ENCODE measurements at regions not wholly inside any gene's neighbourhood (a gene's known extent, or its start where the extent isn't known, plus 50 kb on each side); places are given as distances from the start of the nearest gene placed in this dataset.
"Not testable (repeated sequence)": the region's sequence is repeated elsewhere in the genome, so short reads cannot be mapped to it uniquely, and the experiment has no call there.

DNA sequence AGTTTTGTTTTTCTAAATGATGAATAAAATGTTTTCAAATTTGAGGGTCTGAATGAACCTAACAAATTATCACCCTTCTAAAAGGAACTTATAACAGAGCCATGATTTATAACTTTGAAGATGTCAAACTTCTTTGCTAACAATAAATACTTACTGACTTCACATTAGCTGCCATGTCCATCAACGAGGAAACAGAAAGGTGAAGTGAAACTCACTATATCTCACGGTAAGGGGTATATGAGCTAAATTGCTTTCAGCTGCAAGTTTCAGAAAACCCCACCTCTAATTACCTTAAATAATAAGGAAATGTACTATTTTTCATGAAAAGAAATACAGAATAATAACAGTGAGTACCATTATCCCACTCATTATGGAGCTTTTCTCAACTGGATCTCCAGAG, 350.8 kb upstream of the NT5C1B start:
- 84 to 90% (median 87%) methylated on average over 2 of the region's 2 CpGs for WGBS, 4 donors
- no peak for ATAC-seq

GRCh38 chr2:18939740-18940139, 350.4 kb upstream of the NT5C1B start:
- H3K9me3 ChIP-seq; H3K4me1 ChIP-seq; intact Hi-C loops (cut with DNase I); H3K36me3 ChIP-seq; H3K27ac ChIP-seq; ATAC-seq; H3K27me3 ChIP-seq; H3K4me3 ChIP-seq; DNase-seq: not testable (repeated sequence)
- 60 to 78% (median 70%) methylated on average over 4 to 5 of the region's 5 CpGs for WGBS, 4 donors

More for the DNA sequence above, 350.8 kb upstream of the NT5C1B start:
- no peak overlapping the region for H3K27ac ChIP-seq
- DNase-seq = no peak
- no peaks in the 10 kb centered on the region for H3K4me1 ChIP-seq
- intact Hi-C loops (cut with DNase I) = no loop called here
- no peaks in the 10 kb centered on the region for H3K36me3 ChIP-seq
- no peak overlapping the region for H3K4me3 ChIP-seq
- no peaks in the 10 kb centered on the region for H3K9me3 ChIP-seq
- H3K27me3 ChIP-seq = no peaks in the 10 kb centered on the region
- TF ChIP-seq POLR2A (IDR thresholded peaks at IDR 0.05) (no peak), CTCF (IDR thresholded peaks at IDR 0.05) (no peak)

- Histone ChIP-seq H3K9me3 (no peaks in the 10 kb centered on the region), H3K36me3 (no peaks in the 10 kb centered on the region), H3K27me3 (no peaks in the 10 kb centered on the region), H3K4me3 (no peak overlapping the region), H3K27ac (no peak overlapping the region), H3K4me1 (no peaks in the 10 kb centered on the region)
- 95 to 100% (median 97%) methylated on average over 1 of the region's 1 CpG for WGBS, 4 donors
- intact Hi-C loops (cut with DNase I) = no loop called here
- TF ChIP-seq CTCF (IDR thresholded peaks at IDR 0.05) = no peak
- TF ChIP-seq POLR2A (IDR thresholded peaks at IDR 0.05) = no peak
- ATAC-seq (no peak), DNase-seq (no peak)
These were observed 345.5 kb upstream of the NT5C1B start for GRCh38 chr2:18934886-18935285.

DNA sequence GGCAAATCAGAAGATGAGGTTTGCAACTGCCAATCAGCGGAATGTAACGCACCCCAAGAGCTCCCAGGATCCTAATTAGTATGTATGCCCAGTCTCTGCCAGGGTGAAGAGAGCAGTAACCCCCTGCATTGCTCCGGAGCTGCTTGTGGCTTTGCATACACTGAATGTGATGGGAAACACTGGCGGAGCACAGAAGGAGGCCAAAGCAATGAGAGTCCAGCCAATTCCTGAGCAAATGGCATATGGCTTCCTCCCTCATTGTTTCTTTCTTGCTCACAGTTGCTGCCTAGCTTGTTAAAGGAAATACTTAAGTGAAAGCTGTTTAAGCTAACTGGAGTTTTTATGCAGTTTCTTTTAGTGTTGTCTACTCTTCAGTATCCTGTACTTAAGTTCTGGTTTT, 343.5 kb upstream of the NT5C1B start:
- Histone ChIP-seq H3K9me3 (no peaks in the 10 kb centered on the region), H3K27me3 (no peaks in the 10 kb centered on the region), H3K27ac (no peak overlapping the region), H3K4me3 (no peak overlapping the region), H3K4me1 (peaks cover 0 to 4% (median 0%) of the 10 kb centered on the region in 12 donors), H3K36me3 (no peaks in the 10 kb centered on the region)
- TF ChIP-seq POLR2A (IDR thresholded peaks at IDR 0.05) (no peak), CTCF (IDR thresholded peaks at IDR 0.05) (no peak)
- WGBS, 4 donors = 73 to 83% (median 78%) methylated on average over 4 of the region's 4 CpGs
- intact Hi-C loops (cut with DNase I) = no loop called here
- DNase-seq = no peak
- ATAC-seq = no peak

- no peaks in the 10 kb centered on the region for H3K36me3 ChIP-seq
- H3K4me1 ChIP-seq = peaks cover 0 to 10% (median 0%) of the 10 kb centered on the region in 12 donors
- 76 to 82% (median 80%) methylated on average over 6 of the region's 6 CpGs for WGBS, 4 donors
- no peak overlapping the region for H3K4me3 ChIP-seq
- TF ChIP-seq CTCF (IDR thresholded peaks at IDR 0.05) (no peak), POLR2A (IDR thresholded peaks at IDR 0.05) (no peak)
- H3K27me3 ChIP-seq = no peaks in the 10 kb centered on the region
- intact Hi-C loops (cut with DNase I) = no loop called here
- no peak for DNase-seq
- H3K27ac ChIP-seq = no peak overlapping the region
- H3K9me3 ChIP-seq = no peaks in the 10 kb centered on the region
- no peak for ATAC-seq
These were observed 341.6 kb upstream of the NT5C1B start for GRCh38 chr2:18930971-18931370.

All from heart left ventricle (tissue), 16 donors.